Fibroblast of pulmonary artery (primary cell): ENCODE measurements at regions not wholly inside any gene's neighbourhood (a gene's known extent, or its start where the extent isn't known, plus 50 kb on each side); places are given as distances from the start of the nearest gene placed in this dataset.
"Not testable (repeated sequence)": the region's sequence is repeated elsewhere in the genome, so short reads cannot be mapped to it uniquely, and the experiment has no call there.

Source experiments
- DNase-seq: peaks from one replicate; pipeline ENCODE4 v3.0.0-alpha.2; 2010; ENCODE audit warnings: low read depth
- H3K4me3 ChIP-seq: replicated peaks from 2 replicates; pipeline ENCODE4 v1.5.1; 2011; ENCODE audit warnings: low read depth, mild to moderate bottlenecking, control low read depth, low read length, moderate library complexity
- CTCF ChIP-seq: IDR thresholded peaks from 2 replicates; pipeline ENCODE4 v1.5.1; 2011; ENCODE audit warnings: mild to moderate bottlenecking, control low read depth, low read length, inconsistent platforms; ENCODE audit errors: missing control alignments

- no peak for TF ChIP-seq CTCF
- no peak for DNase-seq
- no peak overlapping the region for H3K4me3 ChIP-seq
These were observed 518.9 kb downstream of the RERGL start for GRCh38 chr12:17571047-17571446.

GRCh38 chr12:17564630-17565029, 525.4 kb downstream of the RERGL start:
- not testable (repeated sequence) for DNase-seq

GRCh38 chr12:17550011-17550410, 540.0 kb downstream of the RERGL start:
- H3K4me3 ChIP-seq = no peak overlapping the region
- no peak for TF ChIP-seq CTCF
- DNase-seq = no peak

More at GRCh38 chr12:17564630-17565029, 525.4 kb downstream of the RERGL start:
- not testable (repeated sequence) for H3K4me3 ChIP-seq

- no peak for DNase-seq
- no peak overlapping the region for H3K4me3 ChIP-seq
- TF ChIP-seq CTCF = no peak
These were observed 549.1 kb downstream of the RERGL start for GRCh38 chr12:17540921-17541320.

- no peak for TF ChIP-seq CTCF
- H3K4me3 ChIP-seq = no peak overlapping the region
- no peak for DNase-seq
These were observed 561.6 kb downstream of the RERGL start for GRCh38 chr12:17528394-17528793.

GRCh38 chr12:17527021-17527420, 563.0 kb downstream of the RERGL start:
- no peak for TF ChIP-seq CTCF
- H3K4me3 ChIP-seq = no peak overlapping the region
- DNase-seq = no peak

GRCh38 chr12:17511369-17511768, 578.6 kb downstream of the RERGL start:
- DNase-seq = no peak
- no peak for TF ChIP-seq CTCF
- no peak overlapping the region for H3K4me3 ChIP-seq

- no peak for TF ChIP-seq CTCF
- H3K4me3 ChIP-seq = no peak overlapping the region
- DNase-seq = no peak
These were observed 582.7 kb downstream of the RERGL start for GRCh38 chr12:17507336-17507735.
